CD4-positive, alpha-beta T cell treated with Interleukin-1 beta for 1 hour (primary cell): ENCODE measurements at regions not wholly inside any gene's neighbourhood (a gene's known extent, or its start where the extent isn't known, plus 50 kb on each side); places are given as distances from the start of the nearest gene placed in this dataset.
"Not testable (repeated sequence)": the region's sequence is repeated elsewhere in the genome, so short reads cannot be mapped to it uniquely, and the experiment has no call there.

Experiments
- DNase-seq, 2 donors: peaks; one replicate each; pipeline ENCODE4 v3.0.0-alpha.2; 2020 to 2022

DNA sequence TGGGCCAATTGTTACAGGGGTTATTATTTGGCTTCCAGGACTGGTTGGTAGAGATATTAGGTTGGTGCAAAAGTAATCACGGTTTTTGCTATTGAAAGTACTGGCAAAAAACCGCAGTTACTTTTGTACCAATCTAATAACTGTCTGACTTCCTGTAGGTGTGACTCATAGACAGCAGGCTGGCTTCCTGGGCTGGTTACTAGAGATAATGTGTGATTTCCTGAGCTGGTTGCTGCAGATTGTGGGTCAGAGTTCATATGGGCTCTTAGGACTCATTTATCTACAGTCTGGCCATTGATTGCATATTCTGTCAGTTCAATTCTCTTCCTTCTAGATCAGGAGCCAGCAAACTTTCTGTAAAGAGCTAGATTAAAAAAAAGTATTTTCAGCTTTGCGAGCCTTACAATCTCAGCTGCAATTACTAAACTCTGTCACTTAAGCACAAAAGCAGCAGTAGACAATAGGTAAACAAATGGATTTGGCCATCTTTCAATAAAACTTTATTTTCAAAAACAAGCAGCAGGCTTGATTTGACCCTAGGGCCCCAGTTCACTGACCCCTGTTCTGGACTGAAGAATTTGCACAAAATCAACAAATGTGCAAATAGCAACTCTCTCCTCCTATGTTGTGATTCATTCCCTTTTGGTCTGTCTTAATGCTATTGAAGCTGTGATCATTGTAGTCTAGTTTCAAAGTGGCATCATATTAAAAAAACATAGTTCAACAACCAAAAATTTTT lies 50.8 kb upstream of the BOD1L1 start:
- no peak for DNase-seq

DNA sequence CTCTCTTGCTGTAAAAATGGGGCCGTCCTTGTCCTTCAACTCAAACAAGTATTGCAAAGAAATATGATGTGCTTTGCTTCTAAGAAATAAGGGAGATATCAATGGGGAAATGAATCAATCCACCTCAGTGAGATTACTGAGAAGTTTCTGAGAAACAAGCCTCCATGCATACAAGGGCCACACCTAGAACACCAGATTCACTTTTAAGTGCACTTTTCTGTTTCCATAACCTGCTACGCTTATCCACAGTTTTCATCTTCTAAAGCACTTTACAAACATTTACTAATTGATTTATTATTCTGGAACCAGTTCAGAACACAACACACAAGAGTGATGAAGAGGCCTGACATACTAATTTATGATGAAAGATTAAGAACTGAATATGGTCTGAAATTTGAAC lies 54.0 kb upstream of the BOD1L1 start:
- DNase-seq = no peak

DNA sequence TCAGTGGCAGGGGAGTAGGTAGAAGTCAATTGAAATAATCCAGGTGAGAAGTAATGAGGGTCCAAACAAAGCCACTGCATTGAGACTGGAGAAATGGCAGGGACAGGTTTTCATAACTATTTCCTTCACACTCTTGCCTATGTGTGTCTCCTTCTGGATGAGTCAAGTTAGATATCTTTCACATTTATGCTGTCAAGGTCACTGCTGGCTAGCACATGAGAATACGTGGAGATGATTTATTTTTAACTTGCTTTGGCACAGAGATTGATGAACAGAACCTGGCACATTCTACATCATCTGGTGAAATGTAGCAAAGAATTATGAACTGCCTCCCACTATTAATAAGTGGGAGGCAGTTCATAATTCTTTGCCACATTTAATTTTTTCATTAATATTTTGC lies 66.7 kb upstream of the BOD1L1 start:
- DNase-seq = no peak

DNA sequence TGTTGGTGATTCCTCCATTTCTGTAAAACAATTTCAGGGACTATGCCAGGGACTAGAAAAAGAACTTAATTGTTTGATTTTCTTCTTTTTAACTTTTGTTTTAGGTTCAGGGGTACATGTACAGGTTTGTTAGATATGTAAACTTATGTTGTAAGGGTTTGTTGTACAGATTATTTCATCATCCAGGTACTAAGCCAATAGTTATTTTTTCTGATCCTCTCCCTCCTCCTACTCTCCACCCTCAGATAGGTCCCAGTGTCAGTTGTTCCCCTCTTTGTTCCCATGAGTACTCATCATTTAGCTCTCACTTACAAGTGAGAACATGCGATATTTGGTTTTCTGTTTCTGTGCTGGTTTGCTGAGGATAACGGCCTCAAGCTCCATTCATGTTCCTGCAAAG lies 70.8 kb upstream of the BOD1L1 start:
- no peak for DNase-seq

DNA sequence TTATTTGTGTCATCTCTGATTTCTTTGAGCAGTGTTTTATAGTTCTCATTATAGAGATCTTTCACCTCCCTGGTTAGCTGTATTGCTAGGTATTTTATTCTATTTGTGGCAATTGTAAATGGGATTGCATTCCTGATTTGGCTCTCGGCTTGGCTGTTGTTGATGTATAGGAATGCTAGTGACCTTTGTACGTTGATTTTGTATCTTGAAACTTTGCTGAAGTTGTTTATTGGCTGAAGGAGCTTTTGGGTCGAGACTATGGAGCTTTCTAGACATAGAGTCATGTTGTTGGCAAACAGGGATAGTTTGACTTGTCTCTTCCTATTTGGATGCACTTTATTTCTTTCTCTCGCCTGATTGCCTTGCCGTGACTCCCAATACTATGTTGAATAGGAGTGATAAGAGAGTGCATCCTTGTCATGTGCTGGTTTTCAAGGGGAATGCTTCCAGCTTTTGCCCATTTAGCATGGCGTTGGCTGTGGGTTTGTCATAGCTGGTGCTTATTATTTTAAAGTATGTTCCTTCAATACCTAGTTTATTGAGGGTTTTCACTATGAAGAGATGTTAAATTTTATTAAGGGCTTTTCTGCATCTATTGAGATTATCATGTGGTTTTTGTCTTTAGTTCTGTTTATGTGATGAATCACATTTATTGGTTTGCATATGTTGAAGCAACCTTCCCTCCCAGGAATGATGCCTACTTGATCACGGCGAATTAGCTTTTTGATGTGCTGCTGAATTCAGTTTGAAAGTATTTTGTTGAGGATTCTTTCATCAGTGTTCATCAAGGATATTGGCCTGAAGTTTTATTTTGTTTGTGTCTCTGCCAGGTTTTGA lies 72.7 kb upstream of the BOD1L1 start:
- DNase-seq = no peak

DNA sequence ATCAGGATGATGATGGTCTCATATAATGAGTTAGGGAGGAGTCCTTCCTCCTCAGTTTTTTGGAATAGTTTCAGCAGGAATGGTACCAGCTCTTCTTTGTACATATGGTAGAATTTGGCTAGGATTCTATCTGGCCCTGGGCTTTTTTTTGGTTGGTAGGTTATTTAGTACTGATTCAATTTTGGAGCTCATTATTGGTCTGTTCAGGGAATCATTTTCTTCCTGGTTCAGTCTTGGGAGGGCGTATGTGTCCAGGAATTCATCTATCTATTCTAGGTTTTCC lies 73.3 kb upstream of the BOD1L1 start:
- DNase-seq = not testable (repeated sequence)

DNA sequence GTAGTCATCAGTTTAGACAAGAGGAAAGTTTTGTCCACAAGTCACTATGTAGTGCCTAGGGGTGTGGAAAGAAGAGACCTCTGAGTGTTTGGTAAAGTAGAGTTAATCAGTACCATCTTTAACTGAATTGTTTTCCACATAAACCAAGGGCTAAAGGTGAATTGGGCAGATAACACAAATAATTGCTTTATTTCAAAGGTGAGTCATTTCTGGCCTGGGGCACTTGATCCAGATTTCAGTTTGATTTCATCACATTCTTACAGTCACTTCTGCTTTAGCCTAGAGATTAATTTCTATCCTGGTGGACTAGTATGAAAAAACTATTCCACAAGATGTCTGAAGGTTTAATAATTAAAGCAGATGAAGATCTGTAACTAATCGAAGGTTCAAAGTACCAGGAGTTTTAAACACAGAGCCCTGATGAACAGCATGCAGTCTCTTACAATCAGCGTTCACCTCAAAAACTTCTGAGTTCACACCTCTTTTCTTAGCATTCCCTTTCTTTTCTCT lies 74.5 kb upstream of the BOD1L1 start:
- no peak for DNase-seq

DNA sequence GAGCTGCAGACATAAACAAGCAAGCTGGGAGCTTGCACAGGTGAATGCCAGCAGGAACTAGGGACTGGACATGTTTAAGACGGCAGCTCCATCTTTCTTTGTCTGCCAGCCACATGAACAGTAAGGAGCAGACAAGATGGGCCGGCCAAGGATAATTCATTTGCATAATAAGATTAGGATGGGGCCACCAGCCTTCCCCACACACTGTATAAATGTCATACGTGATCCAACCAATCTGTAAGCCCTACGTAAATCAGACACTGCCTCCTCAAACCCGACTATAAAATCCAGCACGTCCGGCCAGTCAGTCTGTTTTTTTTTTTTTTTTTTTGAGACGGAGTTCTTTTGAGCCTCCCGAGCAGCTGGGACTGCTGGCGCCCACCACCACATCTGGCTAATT lies 75.6 kb upstream of the BOD1L1 start:
- no peak for DNase-seq

DNA sequence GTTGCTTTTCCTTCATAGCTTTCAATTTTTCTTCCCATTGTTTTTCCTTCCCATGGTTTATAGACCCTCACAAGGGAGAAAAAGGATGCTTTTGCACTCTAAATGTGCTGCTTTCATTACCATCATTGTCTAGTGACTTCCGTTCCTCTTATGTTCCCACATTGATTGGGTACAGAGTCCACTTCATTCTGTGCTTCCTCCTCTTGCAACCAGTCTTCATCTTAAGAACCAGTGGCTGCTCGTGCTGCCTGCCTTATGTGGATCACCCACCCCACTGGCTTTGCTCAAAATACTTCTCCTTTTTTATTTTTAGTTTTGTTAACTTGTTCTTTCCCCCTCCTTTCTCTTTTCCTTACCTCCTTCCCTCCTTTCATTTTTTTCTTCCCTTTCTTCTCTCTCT lies 76.5 kb upstream of the BOD1L1 start:
- DNase-seq = no peak

DNA sequence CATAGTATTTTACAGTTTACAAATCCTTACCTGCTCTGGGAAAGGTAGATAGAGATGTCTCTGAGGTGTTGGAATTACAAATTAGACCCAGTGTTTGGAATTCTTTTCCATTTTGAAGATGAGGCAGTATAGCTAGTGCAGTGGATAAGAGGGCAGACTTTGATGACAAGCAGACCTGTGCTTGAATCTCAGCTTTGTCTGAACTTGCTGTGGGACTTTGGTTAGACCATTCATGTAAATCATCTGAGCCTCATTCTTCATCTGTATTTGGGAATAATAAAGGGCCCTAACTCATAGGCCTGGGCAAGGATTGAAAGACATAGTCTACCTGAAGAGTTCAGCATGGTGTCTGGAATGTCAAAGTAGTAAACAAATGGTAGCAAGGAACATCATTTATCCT lies 77.2 kb upstream of the BOD1L1 start:
- no peak for DNase-seq

DNA sequence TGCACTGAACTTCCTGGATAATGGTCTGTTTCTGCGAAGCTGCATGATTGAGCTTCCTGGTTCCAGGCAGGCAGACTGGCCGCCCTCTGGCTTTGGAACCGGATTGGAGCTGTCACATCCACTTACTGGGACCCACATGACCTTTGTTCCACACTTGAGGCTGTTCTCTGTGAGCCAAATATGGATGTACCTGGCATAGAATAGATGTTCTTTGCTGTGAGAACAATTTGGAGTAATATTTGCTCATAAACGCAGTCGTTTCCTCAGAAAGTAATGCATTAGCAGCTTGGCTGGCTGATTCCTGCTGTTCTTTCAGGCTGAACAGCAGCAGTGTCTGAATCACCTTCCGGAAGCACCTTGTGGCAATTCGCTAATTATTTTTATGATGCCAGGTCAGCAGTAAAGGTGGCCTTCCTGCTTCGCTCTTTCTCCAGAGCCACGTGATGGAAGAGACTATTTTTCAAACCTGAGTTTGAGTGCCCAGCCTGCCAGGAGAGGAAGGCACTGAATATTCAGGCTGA lies 78.1 kb upstream of the BOD1L1 start:
- no peak for DNase-seq

DNA sequence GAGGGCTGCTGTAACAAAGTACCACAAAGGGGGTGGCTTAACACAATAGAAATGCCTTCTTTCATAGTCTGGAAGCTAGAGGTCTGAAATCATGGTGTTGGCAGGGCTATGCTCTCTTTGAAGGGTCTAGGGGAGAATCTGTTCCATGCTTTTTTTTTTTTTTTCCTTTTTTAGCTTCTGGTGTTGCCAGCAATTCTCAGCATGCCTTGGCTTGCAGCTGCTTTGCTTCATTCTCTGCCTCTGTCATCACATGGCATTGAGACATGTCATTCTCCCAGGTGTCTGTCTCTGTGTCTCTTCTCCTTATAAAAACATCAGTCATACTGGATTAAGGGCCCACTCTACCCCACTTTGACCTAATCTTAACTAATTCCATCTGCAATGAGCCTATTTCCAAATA lies 78.6 kb upstream of the BOD1L1 start:
- no peak for DNase-seq

DNA sequence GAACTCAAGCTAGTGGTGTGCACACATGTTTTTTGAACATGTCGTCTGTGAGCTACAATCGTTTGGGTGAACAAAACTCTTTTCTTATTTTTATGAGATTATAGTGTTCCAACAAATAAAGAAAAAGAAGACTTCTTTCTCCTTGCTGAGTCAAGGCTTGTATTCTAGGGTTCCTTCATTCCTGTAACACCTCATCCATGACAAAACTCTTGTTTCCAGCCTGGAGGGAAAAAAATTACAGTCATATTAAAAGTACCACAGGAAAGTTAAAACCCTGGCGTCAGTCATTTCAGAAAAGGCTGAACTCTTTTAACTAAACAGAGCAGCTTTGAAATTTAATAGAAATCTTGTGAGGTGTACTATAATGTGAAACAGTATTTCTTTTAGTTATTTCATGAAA lies 79.2 kb upstream of the BOD1L1 start:
- DNase-seq = no peak

DNA sequence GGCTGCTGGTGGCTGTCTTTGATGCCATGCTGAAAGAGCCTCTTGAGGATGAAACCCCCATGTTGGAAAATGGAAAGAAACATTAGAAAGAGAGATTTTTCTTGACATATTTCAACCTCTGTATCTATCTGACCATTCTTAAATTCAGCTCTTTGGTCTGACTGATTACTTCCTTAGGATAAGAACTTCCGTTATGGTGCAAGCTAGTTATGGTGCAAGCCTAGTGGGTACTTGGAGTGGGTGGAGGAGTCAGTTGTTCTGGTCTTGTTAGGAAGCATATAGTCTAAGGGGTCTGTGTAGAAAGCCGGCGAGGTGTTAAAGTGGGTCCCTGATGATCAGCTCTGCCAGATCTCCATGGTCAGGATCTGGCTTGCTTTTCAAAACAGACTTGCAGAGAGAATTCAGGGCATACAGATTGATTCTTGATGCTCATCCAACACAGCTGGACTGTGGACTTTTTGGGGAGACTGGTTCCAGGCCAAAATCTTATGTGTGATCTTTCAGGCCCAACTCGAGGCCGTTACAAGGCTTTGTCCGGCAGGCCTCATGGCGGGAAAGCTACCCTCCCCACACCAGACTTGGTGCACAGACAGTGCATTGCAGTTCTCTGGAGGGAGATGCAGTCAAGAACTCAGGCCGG lies 82.8 kb upstream of the BOD1L1 start:
- no peak for DNase-seq

DNA sequence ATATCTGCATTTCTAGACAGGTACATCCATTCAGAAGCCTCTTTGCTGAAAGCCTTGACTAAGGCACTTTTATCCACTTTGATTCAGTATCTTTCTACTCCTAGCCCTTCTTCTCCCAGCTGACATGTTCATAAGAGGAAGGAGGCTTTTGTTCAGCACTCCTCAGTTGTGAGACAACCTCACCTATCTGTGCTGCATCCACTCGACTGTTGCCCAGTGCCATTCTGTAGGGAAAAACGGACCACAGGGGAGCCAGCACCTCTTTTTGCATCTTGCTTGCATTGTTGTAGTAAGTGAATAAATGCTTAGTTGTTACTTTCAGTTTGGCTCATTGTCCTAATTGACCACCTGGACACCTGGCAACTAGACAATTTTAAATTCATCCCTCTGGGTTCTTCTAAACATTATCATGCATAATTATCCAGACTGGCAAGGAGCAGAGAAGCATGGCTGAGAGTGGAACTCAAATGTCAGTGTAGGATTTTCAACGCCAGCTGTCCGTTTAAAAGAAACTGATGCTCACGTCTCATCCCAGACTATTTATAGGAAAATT lies 83.8 kb upstream of the BOD1L1 start:
- DNase-seq = no peak

DNA sequence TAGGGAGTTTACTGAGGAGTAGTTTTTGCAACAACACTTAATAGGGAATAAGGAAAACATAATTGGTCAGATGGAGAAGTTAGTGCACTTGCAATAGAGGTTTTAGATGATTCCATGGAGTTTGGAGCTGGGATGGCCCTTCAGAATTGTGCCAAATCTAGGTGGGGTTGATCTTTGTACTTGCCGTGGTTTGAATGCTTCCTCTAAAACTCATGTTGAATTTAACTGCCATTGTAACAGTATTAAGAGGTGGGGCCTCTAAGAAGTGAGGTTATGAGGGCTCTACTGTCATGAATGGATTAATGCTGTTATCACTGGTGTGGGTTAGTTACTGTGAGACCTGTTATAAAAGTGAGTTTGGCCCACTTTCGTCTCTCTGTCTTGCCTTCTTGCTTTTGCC lies 94.4 kb upstream of the BOD1L1 start:
- DNase-seq = no peak

DNA sequence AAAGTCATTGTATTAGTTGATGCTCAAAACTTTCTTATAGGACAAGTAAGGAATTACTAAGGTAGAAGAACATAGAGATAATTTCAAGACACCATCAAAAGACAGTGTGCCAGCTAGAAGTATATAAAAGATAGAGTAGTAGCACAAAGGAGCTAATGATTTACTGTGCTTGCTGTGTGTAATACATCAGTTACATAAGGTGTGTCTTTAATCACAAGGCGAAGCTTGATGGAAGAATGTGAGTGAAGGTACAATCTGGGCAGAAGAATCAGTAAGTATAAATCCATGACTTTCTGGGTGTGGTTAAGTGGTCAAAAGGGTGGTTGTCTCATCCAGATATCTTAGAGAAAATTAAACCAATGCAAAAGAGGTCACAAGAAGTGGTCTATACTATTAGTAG lies 95.1 kb upstream of the BOD1L1 start:
- no peak for DNase-seq

DNA sequence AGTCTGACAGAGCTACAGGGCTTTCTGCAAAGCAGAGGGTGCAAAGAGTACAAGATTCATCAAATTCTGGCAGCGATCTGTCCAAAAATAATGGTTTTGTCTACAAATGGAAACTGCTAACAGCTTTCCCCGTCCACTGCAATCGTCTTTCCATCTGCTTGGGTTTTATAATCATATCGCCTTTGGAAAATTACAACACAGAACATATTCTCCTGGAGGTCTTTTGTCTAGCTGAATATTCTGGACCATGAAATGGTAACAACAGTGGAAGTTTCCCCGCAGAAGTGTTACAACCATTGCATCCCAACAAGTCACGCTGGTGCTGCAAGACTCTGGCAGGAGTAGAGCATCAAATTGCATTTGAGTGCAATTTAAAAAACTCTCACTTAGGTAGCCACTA lies 101.2 kb upstream of the BOD1L1 start:
- DNase-seq = no peak

DNA sequence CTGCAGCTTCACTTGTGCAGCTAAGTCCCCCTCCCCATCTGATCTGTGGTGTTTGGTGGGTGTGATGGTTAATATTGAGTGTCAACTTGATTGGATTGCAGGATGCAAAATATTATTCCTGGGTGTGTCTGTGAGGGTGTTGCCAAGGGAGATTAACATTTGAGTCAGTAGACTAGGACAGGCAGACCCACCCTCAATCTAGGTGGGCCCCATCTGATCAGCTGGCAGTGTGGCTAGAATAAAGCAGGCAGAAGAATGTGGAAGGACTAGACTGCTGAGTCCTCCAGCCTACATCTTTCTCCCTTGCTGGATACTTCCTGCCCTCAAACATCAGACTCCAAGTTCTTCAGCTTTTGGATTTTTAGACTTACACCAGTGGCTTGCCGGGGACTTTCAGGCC lies 103.5 kb upstream of the BOD1L1 start:
- no peak for DNase-seq

DNA sequence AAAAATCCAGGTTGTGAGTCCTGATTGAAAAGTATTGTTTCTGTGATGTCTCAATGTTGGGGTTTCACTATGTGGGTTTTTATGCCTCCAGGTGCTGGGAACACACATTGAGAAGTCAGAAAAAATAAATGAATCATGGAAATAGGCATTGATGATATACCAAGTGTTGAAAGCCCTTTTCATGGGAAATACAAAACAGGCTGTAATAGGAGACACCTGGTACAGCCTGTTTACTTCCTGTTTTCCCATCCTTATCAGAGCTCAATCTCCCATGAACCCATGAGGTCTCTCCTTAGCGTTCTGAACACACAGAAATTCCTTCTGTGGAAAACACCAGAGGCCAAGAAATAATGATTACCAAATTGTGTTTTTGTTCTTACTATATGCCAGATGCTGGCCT lies 106.3 kb upstream of the BOD1L1 start:
- no peak for DNase-seq

DNA sequence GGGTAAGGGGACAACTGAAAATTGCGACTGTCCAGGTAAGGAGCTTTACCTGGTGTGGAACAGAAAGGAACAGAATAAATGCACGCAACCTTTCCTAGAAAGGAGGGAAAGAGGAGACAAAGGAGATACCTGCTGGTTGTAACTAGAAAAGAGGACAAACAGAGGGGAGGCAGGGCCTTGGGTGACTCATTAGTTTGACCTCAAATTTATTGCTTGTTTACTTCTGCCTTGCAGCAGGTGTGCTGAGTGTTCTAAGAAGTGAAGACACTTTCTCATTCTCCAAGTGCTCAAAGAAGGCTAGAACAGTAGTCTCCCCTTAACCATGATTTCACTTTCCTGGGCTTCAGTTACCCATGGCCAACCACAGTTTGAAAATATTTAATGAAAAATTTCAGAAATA lies 123.1 kb upstream of the BOD1L1 start:
- DNase-seq = no peak

DNA sequence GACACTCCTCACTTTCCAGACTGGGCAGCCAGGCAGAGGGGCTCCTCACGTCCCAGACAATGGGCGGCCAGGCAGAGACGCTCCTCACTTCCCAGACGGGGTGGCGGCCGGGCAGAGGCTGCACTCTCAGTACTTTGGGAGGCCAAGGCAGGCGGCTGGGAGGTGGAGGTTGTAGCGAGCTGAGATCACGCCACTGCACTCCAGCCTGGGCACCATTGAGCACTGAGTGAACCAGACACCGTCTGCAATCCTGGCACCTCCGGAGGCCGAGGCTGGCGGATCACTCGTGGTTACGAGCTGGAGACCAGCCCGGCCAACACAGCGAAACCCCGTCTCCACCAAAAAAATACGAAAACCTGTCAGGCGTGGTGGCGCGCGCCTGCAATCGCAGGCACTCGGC lies 134.1 kb upstream of the BOD1L1 start:
- DNase-seq = not testable (repeated sequence)

DNA sequence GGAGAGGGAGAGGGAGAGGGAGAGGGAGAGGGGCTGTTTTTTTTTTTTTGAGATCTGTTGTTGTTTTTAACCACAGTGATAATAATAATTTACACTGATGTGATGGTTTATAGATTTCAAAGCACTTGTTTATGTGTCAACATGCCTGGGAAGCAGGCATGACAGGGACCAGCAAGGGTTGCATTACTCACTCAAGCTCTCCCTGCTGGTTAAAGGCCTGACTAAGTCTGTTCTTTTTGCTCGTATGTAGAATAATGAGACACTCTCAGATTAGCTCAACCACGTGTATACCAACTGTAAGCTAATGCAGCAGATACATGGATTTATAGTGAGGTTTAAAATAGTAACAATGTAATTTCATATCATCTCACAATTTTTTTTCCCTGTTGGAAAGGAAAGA lies 134.6 kb upstream of the BOD1L1 start:
- DNase-seq = no peak

DNA sequence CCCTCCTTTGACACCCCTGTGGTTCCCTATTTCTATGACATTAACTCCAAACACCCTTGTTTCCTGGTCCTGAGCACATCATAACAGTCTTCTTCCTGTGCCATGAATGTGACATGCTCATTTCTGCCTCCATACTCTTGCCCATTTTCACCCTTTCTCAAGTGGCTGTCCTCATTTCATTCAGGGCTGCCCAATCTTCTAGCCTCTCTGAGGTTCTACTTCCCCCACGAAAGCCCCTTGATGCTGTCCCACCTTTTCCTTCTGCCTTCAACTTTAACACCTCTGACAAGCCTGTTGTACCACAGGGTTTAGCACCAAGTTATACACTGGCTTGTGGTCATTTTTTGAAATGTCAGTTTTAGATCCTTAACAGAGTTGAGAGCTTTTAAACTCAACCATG lies 136.2 kb upstream of the BOD1L1 start:
- DNase-seq = no peak
